ENCODE measurements at regions not wholly inside any gene's neighbourhood (a gene's known extent, or its start where the extent isn't known, plus 50 kb on each side); places are given as distances from the start of the nearest gene placed in this dataset.
"Not testable (repeated sequence)": the region's sequence is repeated elsewhere in the genome, so short reads cannot be mapped to it uniquely, and the experiment has no call there.

DNA sequence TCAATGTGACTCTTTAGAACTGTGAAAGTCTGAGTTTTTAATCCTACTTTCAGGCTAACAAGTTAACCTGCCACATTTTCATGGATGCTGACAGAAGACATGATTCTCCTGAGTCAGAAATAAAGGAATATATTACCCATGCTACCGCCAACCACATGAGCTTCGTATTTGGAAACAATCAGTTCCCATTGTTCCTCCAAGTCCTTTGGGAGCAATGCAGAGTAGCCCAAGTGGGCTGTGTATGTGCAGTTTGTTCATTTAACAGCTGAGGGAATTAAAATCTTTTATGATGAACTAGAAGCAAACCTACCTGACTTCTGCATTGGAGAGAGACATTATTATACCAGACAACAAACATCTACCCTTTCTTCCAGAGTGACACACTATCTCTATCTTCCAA, 169.3 kb upstream of the BET1 start:
- DNase-seq (ENCODE audit: low read depth in 2 of 3, low spot score in 1 of 3): no peak

DNA sequence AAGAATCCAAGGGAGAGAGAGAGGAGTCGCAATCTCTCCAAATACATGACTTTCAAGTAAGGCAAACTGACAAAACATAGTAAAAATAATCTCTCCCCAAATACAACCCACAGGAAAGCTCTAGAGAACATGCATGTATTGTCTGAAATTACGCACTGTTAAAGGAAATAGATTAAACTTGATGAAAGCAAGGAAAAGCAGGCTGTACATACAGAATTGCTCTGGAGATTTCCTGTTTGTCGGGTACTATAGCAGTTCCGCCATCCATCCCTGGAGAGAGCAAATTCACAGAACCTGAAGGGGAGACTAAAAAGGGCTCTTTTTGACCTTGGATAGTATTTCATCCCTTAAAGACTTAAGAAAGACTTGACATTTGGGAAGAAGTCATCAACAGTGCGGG, 170.2 kb upstream of the BET1 start:
- DNase-seq (ENCODE audit: low read depth in 2 of 3, low spot score in 1 of 3): no peak

DNA sequence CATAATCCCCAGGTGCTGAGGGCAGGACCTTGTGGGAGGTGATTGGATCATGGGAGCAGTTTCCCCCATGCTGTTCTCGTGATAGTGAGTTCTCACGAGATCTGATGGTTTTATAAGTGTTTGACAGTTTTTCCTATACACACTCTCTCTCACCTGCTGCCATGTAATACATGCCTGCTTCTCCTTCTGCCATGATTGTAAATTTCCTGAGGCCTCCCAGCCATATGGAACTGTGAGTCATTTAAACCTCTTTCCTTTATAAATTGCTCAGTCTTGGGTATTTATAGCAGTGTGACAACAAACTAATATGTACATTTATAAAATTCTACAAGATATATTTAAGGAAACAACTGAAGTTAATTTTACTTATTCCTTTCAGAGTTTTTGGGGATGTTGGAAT, 170.8 kb upstream of the BET1 start:
- DNase-seq (ENCODE audit: low read depth in 2 of 3, low spot score in 1 of 3): no peak

DNA sequence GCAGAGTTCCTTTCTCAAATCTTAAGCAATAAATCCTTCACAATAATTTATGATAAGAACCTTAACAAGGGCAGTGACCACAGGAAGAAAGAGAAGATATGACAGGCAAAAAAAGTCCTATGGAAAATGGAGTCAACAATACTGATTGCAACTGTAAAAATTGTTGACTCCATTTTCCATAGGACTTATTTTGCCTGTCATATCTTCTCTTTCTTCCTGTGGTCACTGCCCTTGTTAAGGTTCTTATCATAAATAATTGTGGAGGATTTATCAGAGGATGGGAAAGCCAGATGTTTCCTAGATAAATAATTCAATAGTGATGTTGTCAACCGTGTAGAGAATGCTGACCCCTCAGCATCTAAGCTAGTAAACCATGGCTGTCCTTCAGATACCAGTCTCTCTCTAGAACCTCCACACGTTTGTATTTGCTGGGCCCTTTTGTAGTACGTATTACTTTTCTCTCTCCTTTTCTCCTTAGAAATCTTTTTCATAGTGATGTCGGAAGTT, 172.6 kb upstream of the BET1 start:
- DNase-seq (ENCODE audit: low read depth in 2 of 3, low spot score in 1 of 3): no peak

DNA sequence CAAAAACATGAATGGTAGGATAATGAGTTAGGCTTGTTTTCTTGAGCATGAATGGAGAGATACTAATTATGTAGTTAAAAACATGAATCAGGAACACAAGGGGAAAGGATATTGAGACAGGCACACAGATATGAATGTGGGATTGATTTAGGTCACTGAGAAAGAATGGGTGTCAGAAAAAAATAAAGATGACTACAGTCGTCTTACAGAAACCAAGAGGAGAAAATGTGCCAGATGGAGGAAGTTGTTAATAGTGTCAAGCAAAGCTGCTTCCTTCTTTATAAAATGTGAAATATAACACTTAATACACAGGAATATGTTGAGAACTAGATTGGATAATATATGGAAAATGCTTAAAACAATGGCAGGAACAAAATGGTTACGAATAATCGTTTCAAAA, 173.3 kb upstream of the BET1 start:
- DNase-seq (ENCODE audit: low read depth in 2 of 3, low spot score in 1 of 3): no peak

DNA sequence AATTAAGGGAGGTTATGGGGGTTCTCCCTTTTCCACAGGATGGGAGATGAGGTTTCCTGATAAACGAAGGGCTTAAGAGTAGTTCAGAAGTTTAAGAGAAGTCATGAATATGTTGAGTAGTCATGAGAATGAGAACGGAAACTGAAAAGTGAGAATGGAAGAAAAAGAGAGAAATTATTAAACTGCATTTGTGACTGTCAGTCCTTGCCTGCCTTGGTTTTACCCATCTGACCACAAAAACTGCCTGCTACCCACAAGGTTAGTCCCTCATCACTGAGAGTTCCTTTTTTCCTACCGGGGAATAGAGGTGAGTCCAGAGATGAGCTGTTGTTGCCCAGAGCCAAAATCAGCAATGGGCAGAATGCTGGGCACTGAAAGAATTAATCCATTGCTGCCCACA, 174.1 kb upstream of the BET1 start:
- DNase-seq (ENCODE audit: low read depth in 2 of 3, low spot score in 1 of 3): no peak

DNA sequence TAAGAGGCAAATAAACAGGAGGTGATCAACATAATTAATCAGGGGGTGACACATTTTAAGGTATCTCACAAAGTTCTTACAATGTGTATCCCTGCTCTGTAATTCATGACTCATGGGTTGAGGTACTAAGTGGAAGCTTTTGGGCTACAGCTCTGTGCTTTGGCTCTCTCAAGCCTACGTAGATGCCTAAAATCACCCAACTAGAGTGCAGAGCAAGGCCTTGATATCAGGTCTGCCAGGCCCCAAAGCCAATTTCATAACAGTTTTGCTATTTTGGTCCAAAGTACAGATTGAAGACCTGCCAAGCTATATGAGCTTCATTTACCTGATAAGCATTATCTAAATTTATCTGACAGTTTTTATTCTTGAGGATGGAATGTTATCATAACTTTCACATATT, 175.3 kb upstream of the BET1 start:
- no peak for DNase-seq (ENCODE audit: low read depth in 2 of 3, low spot score in 1 of 3)

DNA sequence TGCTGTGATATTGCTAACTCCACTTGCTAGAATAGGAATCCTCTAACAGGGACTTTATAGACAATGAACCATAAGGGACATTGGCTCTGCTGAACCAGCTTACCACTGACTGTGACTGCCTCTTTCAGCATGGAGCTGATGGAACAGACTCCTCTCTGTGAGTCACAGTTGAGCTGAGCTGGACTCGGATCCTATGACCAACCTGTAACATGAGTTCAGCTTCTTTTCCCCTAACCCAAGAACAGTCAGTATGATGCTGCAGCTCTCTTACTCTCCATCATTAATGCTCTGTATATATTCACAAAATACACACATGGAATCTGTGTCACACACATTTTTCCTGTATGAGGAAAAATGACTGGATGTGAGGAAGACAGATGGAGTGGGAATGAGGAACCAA, 177.9 kb upstream of the BET1 start:
- no peak for DNase-seq (ENCODE audit: low read depth in 2 of 3, low spot score in 1 of 3)

DNA sequence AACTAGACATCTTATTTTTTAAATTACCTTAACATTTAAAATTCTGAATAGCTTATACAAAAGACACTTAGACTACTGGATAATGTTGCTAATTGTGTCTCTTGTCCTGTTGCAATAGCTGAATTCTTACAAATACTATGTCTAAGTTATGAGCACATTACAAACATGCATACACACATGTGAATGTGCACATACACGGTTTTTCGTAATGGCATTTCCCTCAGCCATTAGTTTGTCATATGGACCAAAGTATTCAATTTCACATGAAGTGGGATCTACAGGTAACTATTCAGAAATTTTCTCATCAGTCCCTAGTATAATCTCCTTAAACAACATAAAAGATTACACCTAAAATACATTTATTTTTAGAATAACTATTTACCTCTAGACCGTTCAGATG, 178.6 kb upstream of the BET1 start:
- DNase-seq (ENCODE audit: low read depth in 2 of 3, low spot score in 1 of 3): no peak

DNA sequence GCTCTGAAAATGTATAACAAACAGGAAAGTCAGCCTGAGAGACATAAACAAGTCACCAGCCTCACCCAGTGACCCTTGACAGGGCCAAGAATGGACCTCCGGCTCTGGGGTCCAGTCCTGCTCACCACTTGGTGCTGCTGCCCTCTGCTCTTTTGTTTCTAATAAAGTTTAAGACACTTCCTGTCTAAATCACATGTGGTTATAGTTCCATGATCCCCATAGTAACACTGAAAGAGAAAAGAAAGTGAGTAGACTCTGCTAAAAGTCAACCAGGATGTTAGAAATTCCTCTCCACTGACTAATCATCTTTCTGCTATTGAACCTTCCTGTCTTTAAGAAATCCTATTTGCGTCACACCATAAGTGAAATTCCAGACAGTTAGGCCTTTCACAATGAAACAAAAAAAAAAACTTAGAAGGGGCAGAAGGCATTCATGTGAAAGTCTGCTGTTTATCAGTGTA, 179.2 kb upstream of the BET1 start:
- DNase-seq (ENCODE audit: low read depth in 2 of 3, low spot score in 1 of 3): no peak

DNA sequence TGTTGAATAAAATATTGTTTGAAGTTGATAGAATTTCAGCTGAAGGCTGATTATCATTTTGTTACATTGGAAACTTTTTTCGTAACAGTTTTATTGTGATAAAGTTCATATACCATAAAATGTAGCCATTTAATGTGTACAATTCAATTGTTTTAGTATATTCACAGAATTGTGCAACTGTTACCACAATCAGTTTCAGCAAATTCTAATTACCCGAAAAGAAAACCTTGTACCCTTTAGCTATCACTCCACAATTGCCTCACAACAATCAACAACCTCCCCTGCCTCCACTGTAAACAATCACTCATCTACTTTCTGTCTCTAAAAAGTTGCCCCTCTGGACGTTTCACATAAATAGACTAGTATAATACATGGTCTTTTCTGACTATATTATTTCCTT, 179.7 kb upstream of the BET1 start:
- DNase-seq (ENCODE audit: low read depth in 2 of 3, low spot score in 1 of 3): no peak

DNA sequence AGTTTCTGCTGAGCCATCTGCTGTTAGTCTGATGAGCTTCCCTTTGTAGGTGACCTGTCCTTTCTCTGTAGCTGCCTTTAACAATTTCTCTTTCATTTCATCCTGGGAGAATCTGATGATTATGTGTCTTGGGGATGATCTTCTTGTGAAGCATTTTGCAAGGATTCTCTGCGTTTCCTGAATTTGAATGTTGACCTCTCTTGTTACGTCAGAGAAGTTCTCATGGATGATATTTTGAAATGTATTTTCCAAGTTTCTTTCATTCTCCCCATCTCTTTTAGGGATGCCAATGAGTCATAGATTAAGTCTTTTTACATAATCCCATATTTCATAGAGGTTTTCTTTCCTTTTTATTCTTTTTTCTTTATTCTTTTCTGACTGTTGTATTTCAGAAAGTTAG, 184.2 kb upstream of the BET1 start:
- DNase-seq (ENCODE audit: low read depth in 2 of 3, low spot score in 1 of 3): no peak

DNA sequence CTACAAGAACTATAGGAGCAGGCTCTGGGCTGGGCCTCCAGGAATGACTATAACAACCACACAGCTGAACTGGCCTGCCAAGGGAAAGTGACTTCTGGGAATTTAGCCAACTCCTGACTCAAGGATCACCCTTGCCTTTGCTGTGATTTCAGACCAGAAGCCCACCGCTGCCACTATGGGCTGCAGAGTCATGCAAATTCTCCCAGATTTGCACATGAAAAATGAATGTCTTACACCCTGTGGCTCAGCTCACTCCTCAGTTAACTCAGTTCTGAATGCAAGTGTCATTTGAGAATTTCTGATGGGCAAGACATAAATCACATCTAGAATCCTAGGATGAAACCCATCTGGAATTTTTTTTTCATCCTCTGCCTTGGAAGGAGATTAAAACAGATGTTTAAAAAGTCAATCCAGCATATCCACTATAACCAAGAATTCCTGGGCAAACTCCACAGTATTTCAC, 186.5 kb upstream of the BET1 start:
- DNase-seq (ENCODE audit: low read depth in 2 of 3, low spot score in 1 of 3): no peak

DNA sequence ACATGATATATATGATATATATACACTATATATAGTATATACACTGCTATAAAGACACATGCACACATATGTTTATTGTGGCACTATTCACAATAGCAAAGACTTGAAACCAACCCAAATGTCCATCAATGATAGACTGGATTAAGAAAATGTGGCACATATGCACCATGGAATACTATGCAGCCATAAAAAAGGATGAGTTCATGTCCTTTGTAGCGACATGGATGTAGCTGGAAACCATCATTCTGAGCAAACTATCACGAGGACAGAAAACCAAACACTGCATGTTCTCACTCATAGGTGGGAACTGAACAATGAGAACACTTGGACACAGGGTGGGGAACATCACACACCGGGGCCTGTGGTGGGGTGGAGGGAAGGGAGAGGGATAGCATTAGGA, 190.3 kb upstream of the BET1 start:
- DNase-seq (ENCODE audit: low read depth in 2 of 3, low spot score in 1 of 3): not testable (repeated sequence)

DNA sequence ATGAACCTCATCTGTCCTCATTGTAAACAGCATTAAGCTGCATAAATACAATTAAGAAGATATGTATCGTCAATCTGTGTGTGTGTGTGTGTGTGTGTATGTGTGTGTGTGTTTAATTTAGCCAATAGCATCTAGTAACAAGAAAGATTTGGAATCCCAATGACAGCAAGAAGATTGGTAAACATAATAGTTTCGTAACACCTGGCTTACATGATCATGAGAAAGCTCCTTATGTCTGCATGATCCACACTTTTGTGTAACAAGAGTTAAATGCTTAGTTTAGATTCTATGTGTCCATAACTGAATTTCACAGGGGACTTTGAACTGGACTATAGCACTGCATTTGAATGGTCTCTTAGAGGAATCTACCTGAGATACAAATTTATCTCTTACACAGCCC, 191.0 kb upstream of the BET1 start:
- DNase-seq (ENCODE audit: low read depth in 2 of 3, low spot score in 1 of 3): no peak

DNA sequence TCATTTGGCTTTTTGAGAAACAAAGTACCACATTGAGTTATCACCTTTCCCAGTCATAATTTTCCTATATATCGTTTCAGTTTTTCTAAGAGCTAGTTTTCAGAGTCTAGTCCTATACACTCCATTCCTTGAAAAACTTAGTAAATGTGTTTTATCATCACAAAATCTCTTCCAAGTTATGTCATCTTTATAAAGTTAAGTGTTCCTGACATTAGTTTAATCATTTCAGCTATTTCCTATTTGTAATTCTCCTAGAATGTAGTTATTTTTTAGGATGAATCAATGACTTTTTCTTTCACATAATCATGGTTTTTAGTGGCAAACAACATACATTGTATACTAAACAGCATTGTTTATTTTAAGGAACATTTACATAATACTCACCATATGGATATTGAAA, 191.7 kb upstream of the BET1 start:
- no peak for DNase-seq (ENCODE audit: low read depth in 2 of 3, low spot score in 1 of 3)

DNA sequence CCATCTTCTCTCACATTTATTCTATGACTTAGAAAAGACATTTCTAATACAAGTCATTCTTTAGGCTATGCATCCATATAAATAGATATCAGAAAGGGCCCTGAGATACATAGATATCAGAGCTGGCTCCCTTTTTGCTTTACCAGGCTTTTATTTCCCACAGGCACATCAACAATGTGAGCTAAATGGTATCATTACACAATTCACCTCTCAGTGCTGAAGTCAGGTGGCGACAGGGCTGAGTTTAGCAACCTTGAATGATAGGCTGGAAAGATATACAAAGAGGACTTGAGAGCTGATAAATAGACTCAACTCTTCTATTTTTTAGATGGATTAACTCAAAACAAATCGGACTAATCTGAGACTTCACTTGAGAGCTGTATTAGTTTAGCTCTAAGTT, 189.2 kb upstream of the COL1A2 start:
- no peak for DNase-seq (ENCODE audit: low read depth in 2 of 3, low spot score in 1 of 3)

DNA sequence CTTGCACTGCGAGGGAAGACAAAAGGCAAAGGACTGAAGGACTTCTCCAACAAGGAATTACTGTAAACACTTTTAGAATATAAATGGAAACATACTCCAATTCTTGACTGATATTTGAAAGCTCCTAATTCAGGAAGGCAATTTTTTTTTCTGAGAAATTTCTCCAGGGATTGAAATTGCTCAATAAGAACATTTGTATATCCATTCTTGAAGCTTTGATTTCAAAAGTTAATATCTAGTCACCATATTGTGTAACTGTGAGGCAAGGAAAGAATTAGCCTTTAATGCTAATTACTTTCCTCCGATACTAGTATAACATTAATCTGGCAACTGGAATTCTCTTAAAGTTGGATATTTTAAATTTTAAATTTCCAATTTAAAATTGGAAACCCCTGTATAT, 188.4 kb upstream of the COL1A2 start:
- DNase-seq (ENCODE audit: low read depth in 2 of 3, low spot score in 1 of 3): no peak

DNA sequence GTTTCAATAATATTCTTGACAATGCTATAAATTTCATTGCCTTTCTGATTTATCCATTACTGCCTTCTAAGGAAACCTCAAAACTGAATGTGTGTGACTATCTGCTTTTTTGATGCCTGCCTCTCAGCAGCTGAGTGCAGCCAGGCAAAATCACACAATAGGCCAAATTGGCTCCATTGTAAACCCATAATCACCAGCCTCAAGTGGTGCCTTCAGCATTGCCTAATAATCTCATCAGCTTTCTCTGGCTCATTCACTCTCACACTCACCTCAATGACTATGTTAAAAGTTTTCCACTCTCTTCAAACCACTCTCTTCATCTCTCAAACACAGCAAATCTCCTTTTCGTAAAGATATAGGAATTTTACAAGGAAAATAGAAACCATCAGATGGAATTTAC, 182.5 kb upstream of the COL1A2 start:
- DNase-seq (ENCODE audit: low read depth in 2 of 3, low spot score in 1 of 3): no peak

DNA sequence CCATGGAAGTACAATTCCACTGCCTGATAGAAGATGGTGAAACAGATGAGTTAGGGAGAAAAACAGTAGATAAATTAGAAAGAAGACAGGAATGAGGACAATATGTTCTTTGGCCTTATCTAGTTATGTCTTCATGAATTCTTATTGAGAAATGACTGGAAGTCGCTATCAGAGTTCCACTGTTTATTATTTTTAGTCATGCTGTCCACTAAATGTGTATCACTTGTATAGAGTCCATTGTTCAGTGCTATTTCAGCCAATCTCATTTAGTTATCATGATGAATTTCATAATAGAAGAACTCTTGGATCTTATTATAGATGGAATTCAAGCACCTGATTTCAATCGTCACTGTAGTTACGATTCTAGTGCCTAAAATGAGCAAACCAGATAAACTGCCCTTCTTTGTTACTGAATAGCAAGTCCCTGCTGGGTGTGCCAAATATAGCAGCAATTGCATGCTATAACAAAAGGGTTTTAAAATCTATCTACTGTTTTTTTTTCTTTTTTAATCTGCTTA, 177.7 kb upstream of the COL1A2 start:
- DNase-seq (ENCODE audit: low read depth in 2 of 3, low spot score in 1 of 3): no peak

DNA sequence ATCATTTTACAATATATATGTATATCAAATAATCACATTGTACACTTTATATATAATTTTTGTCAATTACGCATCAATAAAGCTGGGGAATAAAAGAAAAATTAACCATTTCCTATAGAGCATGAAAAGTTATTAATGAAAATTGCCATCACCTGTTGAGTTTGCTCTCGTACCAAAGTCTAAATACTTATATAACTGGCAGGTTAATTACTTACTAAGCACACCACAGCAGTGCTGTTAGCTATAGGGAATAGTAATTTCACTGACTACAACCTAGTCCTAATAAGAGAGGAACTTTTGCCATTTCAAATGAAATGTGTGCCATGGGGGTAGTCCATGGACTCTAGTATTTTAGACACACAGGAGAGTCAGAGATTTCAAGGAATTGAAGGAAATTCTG, 176.9 kb upstream of the COL1A2 start:
- no peak for DNase-seq (ENCODE audit: low read depth in 2 of 3, low spot score in 1 of 3)

DNA sequence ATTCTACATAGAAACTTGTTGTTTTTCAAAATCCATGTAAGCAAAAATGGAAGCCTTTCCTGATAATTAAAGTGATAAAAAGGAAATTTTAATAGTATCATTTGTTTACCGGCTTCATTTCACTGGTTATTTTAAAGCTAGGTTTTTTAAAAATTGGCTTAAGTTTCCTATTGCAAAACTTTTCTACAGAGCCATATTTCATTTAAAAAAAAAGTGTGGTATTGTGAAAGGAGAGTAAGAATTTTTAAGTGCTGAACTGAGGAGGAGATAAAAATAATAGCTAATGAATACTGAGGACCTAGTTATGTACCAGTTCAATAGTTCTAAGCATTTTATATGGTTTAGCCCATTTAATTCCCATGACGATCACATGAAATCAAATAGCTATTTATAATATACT, 172.2 kb upstream of the COL1A2 start:
- DNase-seq (ENCODE audit: low read depth in 2 of 3, low spot score in 1 of 3): no peak

DNA sequence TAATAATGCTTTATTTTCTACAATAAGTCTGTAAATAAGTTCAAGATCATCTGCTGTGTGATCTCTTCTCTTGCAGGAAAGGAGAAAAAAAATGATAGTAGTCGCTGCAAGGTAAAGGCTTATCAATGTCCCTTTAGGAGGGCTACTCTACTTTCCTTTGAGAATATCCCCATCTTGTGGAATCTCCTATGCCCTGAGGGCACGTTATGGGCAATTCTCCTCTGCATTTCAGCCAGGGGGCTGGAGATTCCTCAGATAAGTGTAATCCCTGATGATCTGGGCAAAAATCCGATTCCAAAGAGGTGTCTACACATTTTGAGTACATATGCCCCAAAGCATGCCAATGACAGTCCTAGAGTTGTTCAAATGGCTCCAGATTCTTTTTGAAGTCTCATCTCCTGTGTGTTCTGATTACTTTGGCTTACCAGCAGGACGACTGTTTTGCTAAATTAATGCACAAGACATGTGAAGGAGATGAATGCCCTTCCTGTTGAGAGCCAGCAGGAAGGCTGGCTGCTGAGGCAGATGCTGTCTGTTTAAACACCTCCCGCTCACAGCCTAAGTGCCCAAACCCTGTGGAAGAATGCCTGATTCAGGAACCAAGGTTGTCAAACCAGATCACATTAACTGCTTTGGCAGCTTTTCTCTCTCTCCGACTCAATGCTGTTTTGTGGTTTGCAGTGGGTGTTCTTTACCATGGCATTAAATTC, 171.2 kb upstream of the COL1A2 start:
- no peak for DNase-seq (ENCODE audit: low read depth in 2 of 3, low spot score in 1 of 3)

All from stimulated activated CD4-positive, alpha-beta T cell treated with anti-CD3 and anti-CD28 coated beads, Interleukin-12 subunit alpha, Interleukin-12 subunit beta, amount 100 ng/mL, for 48 hours (primary cell).